Brain microvascular endothelial cell (primary cell): ENCODE measurements at regions not wholly inside any gene's neighbourhood (a gene's known extent, or its start where the extent isn't known, plus 50 kb on each side); places are given as distances from the start of the nearest gene placed in this dataset.

Experiments used
- DNase-seq: peaks from one replicate; pipeline ENCODE4 v3.0.0-alpha.2; 2020
- H3K27ac ChIP-seq: fragments of 250-450 bp; sonication (Bioruptor Pico); 2 replicates; pipeline ENCODE4 v1.5.1; 2020; ENCODE audit warnings: mild to moderate bottlenecking, moderate library complexity
- H3K27me3 ChIP-seq: fragments of 250-450 bp; sonication (Bioruptor Pico); replicated peaks from 2 replicates; pipeline ENCODE4 v1.5.1; 2020; ENCODE audit warnings: mild to moderate bottlenecking
- H3K36me3 ChIP-seq: fragments of 250-450 bp; sonication (Bioruptor Pico); replicated peaks from 2 replicates; pipeline ENCODE4 v1.5.1; 2020; ENCODE audit warnings: mild to moderate bottlenecking
- H3K4me3 ChIP-seq: 2 replicates; pipeline ENCODE4 v1.5.1; 2011; ENCODE audit warnings: low read depth, mild to moderate bottlenecking, control low read depth, low read length, moderate library complexity
- CTCF ChIP-seq: IDR thresholded peaks from 2 replicates; pipeline ENCODE4 v1.5.1; 2011; ENCODE audit warnings: low read depth, mild to moderate bottlenecking, moderate library complexity, low read length, control low read depth, inconsistent platforms; ENCODE audit errors: missing control alignments
- in situ Hi-C: cut with HindIII; loops from 2 replicates; pipeline ENCODE4 v1.10.0; 2017; ENCODE audit warnings: low sequenced_read_pairs, low pct_ligation_motif_present

DNA sequence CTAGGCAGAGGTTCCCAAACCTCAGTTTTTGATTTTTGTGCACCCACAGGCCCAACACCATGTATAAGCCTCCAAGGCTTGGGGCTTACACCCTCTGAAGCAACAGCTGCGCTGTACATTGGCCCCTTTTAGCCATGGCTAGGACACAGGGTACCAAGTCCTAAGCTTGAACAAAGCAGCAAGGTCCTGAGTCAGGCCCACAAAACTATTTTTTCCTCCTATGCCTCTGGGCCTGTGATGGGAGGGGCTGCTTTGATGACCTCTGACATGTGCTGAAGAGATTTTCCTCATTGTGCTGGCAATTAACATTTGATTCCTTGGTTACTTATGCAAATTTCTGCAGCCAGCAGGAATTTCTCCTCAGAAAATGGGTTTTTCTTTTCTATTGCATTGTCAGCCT, 262.2 kb upstream of the CEP162 start:
- H3K4me3 ChIP-seq, result no peak overlapping the region
- in situ Hi-C loops, result no loop called here
- no peak for TF ChIP-seq CTCF
- DNase-seq, result no peak
- no peaks in the 10 kb centered on the region for H3K36me3 ChIP-seq
- H3K27me3 ChIP-seq, result no peaks in the 10 kb centered on the region
- no peak overlapping the region for H3K27ac ChIP-seq

DNA sequence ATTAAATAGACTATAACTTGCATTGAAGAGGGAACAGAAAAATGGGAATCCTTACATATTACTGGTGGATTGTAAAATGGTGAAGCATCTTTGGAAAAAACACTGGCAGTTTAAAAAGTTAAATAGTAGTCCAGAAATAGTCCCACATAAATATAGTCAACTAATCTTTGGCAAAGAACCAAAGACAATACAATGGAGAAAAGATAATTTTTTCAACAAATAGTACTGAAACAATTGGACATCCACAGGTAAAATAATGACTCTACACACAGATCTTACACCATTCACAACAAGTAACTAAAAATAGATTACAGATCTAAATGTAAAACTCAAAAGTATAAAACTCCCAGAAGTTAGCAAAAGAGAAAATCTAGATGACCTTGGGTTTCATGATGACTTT, 259.1 kb upstream of the CEP162 start:
- no peak for TF ChIP-seq CTCF
- no peak for DNase-seq
- H3K27me3 ChIP-seq, result no peaks in the 10 kb centered on the region
- in situ Hi-C loops, result no loop called here
- H3K36me3 ChIP-seq, result no peaks in the 10 kb centered on the region
- no peak overlapping the region for H3K27ac ChIP-seq
- no peak overlapping the region for H3K4me3 ChIP-seq

DNA sequence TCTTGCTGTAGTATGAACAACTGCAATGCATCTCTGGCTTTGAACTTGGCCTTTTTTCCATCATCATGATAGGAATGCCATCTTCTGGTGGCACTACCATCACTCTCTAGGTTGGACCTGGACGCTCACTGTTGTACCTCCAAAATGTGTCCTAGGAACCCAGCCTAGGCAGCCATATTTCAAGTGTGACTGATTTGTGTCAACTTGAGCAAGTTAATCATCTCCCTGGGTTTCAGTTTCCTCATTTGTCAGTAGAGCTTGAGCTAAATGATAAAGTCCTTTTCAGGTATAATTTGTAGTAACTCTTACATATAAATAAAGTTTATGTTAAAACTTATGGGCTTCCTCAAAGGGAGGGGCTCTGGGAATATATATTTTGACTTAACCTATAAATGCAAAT, 241.7 kb upstream of the CEP162 start:
- no peak overlapping the region for H3K4me3 ChIP-seq
- no peak overlapping the region for H3K27ac ChIP-seq
- H3K27me3 ChIP-seq, result no peaks in the 10 kb centered on the region
- DNase-seq, result no peak
- in situ Hi-C loops, result no loop called here
- no peak for TF ChIP-seq CTCF
- no peaks in the 10 kb centered on the region for H3K36me3 ChIP-seq

- DNase-seq, result no peak
- no peak for TF ChIP-seq CTCF
- in situ Hi-C loops, result no loop called here
- Histone ChIP-seq H3K36me3 (no peaks in the 10 kb centered on the region), H3K27ac (peak overlapping the region; percentile 87), H3K27me3 (no peaks in the 10 kb centered on the region), H3K4me3 (no peak overlapping the region)
These were observed 239.9 kb upstream of the CEP162 start for GRCh38 chr6:84467296-84467695.

GRCh38 chr6:84466511-84466910, 239.1 kb upstream of the CEP162 start:
- Histone ChIP-seq H3K27me3 (no peaks in the 10 kb centered on the region), H3K27ac (peak overlapping the region; percentile 87), H3K4me3 (no peak overlapping the region), H3K36me3 (no peaks in the 10 kb centered on the region)
- TF ChIP-seq CTCF, result no peak
- in situ Hi-C loops, result no loop called here
- peak; percentile 93 for DNase-seq

DNA sequence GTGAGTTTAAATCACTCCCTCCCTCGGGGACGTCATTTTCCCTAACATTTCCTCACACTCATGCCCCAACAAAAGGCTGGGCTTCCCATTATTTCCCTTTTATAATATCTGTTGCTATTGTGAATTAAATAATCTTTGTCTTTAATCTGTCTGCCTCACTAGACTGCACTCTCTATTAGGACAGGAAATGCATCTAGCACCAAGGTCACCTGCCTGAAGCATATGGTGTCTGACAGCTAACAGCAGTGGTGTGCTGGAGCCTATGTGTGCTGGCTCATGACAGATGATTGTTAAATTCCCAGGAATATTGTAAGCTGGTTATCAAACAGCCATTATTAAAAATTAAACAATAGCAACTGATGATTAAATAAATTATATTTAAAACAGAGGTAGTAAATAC, 237.0 kb upstream of the CEP162 start:
- DNase-seq, result no peak
- TF ChIP-seq CTCF, result no peak
- Histone ChIP-seq H3K4me3 (no peak overlapping the region), H3K27ac (no peak overlapping the region), H3K36me3 (no peaks in the 10 kb centered on the region), H3K27me3 (no peaks in the 10 kb centered on the region)
- in situ Hi-C loops, result no loop called here
